K562 (cell line): ENCODE measurements at regions not wholly inside any gene's neighbourhood (a gene's known extent, or its start where the extent isn't known, plus 50 kb on each side); places are given as distances from the start of the nearest gene placed in this dataset.

Source experiments
- ATAC-seq: fragments of 200-7000 bp; cut with Tn5 transposase; 3 replicates; pipeline ENCODE4 v1.9.1; 2020; ENCODE audit warnings: moderate library complexity
- BruUV-seq: library from RNA; stranded (reverse); fragments of 400-500 nt; replicated peaks from 2 replicates; lab custom pipeline; 2021; lab: Mats Ljungman, UMichigan
- CTCF ChIA-PET: fragments of 300-600 bp; formaldehyde crosslinking; extraction: SDS; loops from one replicate; lab custom pipeline; 2021; ENCODE audit warnings: low intra/inter-chr PET ratio; lab: Yijun Ruan, JAX
- POLR2A ChIA-PET: fragments of 300-600, 350-650 bp; sonication (Branson Sonifier 250); formaldehyde crosslinking; extraction: SDS; loops from one replicate; lab custom pipeline; 2021; ENCODE audit warnings: antibody characterized with exemption, inconsistent platforms; lab: Yijun Ruan, JAX
- DNase-seq, 4 experiments: peaks; one replicate each; pipeline versions ENCODE4 v3.0.0 to v3.0.0-alpha.2; 2011 to 2018; ENCODE audit warnings: low spot score in 3 of 4, mixed read lengths in 3 of 4; ENCODE audit errors: extremely low read depth in 1 of 4
- FAIRE-seq: peaks from 2 replicates; lab custom pipeline; 2011; peaks lifted over from hg19 to GRCh38; lab: Jason Lieb, UNC
- H2AFZ ChIP-seq: 2 replicates; pipeline ENCODE4 v1.6.0; 2011; ENCODE audit warnings: low read depth, low read length, control low read depth, inconsistent platforms
- H3K27ac ChIP-seq: fragments of 200-600 bp; 3 replicates; pipeline ENCODE4 v1.8.0; 2011; ENCODE audit warnings: low read depth, mild to moderate bottlenecking, control low read depth, inconsistent platforms, low read length, moderate library complexity, mixed read lengths; ENCODE audit errors: extremely low read depth
- H3K27me3 ChIP-seq, 2 experiments: fragments of 300-600 bp in 1 of 2; 2 replicates in 1 of 2; 3 replicates in 1 of 2; pipeline versions ENCODE4 v1.6.0 to v1.8.0; 2011; ENCODE audit warnings: inconsistent platforms in 2 of 2, low read length in 2 of 2, mild to moderate bottlenecking in 1 of 2, mixed read lengths in 1 of 2, moderate library complexity in 1 of 2; ENCODE audit not compliant: control insufficient read depth in 2 of 2, insufficient read depth in 2 of 2
- H3K36me3 ChIP-seq: fragments of 300-600 bp; 3 replicates; pipeline ENCODE4 v1.8.0; 2011; ENCODE audit warnings: mild to moderate bottlenecking, low read length, inconsistent platforms; ENCODE audit not compliant: control insufficient read depth, insufficient read depth
- H3K4me1 ChIP-seq, 2 experiments: fragments of 200-600 bp in 1 of 2; replicated peaks in 1 of 2; 2 replicates in 1 of 2; 3 replicates in 1 of 2; pipeline versions ENCODE4 v1.5.1 to v1.8.0; 2011; ENCODE audit warnings: inconsistent platforms in 2 of 2, low read length in 2 of 2, mild to moderate bottlenecking in 1 of 2, mixed read lengths in 1 of 2, moderate library complexity in 1 of 2; ENCODE audit not compliant: control insufficient read depth in 2 of 2, insufficient read depth in 2 of 2
- H3K4me2 ChIP-seq: 2 replicates; pipeline ENCODE4 v1.6.1; 2011; ENCODE audit warnings: low read length, control low read depth, inconsistent platforms, mixed read lengths; ENCODE audit not compliant: insufficient read depth
- H3K4me3 ChIP-seq: fragments of 200-600 bp; sonication (generic), shearing (Covaris generic); 2 replicates; pipeline ENCODE4 v1.5.1; 2016; ENCODE audit warnings: control low read depth, inconsistent platforms
- H3K79me2 ChIP-seq: fragments of 200-600 bp; 3 replicates; pipeline ENCODE4 v1.8.0; 2011; ENCODE audit warnings: low read length, inconsistent platforms; ENCODE audit not compliant: control insufficient read depth, insufficient read depth
- H3K9ac ChIP-seq, 2 experiments: 2 replicates each; pipeline versions ENCODE4 v1.6.0 to v1.6.1; 2011; ENCODE audit warnings: low read depth in 2 of 2, low read length in 2 of 2, control low read depth in 1 of 2, inconsistent platforms in 1 of 2, mild to moderate bottlenecking in 1 of 2, mixed read lengths in 1 of 2; ENCODE audit not compliant: insufficient read depth in 1 of 2
- H3K9me1 ChIP-seq: one replicate; pipeline ENCODE4 v1.6.0; 2011; ENCODE audit warnings: inconsistent platforms, mild to moderate bottlenecking, low read length, moderate library complexity; ENCODE audit not compliant: control insufficient read depth, insufficient read depth
- H3K9me3 ChIP-seq: replicated peaks from 2 replicates; pipeline ENCODE4 v1.5.1; 2011; ENCODE audit warnings: low read depth, low read length, inconsistent platforms; ENCODE audit not compliant: control insufficient read depth, insufficient read depth
- H4K20me1 ChIP-seq: replicated peaks from 2 replicates; pipeline ENCODE4 v1.6.1; 2011; ENCODE audit warnings: low read length, inconsistent platforms, mixed read lengths; ENCODE audit not compliant: control insufficient read depth, insufficient read depth
- CREBBP ChIP-seq: IDR thresholded peaks from one replicate; pipeline ENCODE4 v1.6.1; 2012; ENCODE audit warnings: low read depth, mild to moderate bottlenecking, control low read depth, inconsistent platforms, low read length
- HDAC8 ChIP-seq: fragments of 450-650 bp; IDR thresholded peaks from 2 replicates; pipeline ENCODE4 v1.6.1; 2016; ENCODE audit warnings: mild to moderate bottlenecking, missing genetic modification characterization, moderate library complexity, missing compliant biosample characterization
- NONO ChIP-seq, 2 experiments: fragments of 200-400 bp in 1 of 2; fragments of 450-650 bp in 1 of 2; formaldehyde crosslinking in 1 of 2; IDR thresholded peaks; 2 replicates each; pipeline ENCODE4 v1.6.1; 2017; ENCODE audit warnings: low read depth in 2 of 2, mild to moderate bottlenecking in 2 of 2, moderate library complexity in 2 of 2, low read length in 1 of 2
- PHF21A ChIP-seq: fragments of 450-650 bp; IDR thresholded peaks from 2 replicates; pipeline ENCODE4 v1.6.1; 2017; ENCODE audit warnings: low read depth, borderline replicate concordance
- SMARCA4 ChIP-seq: fragments of 450-650 bp; IDR thresholded peaks from 2 replicates; pipeline ENCODE4 v1.6.1; 2016
- SMARCE1 ChIP-seq: fragments of 450-650 bp; IDR thresholded peaks from 2 replicates; pipeline ENCODE4 v1.7.1; 2016; ENCODE audit warnings: mild to moderate bottlenecking
- YY1 ChIP-seq, 3 experiments: IDR thresholded peaks; 2 replicates each; pipeline ENCODE4 v1.6.1; 2011; ENCODE audit warnings: low read length in 2 of 3, mild to moderate bottlenecking in 2 of 3, moderate library complexity in 2 of 3, borderline replicate concordance in 1 of 3, control low read depth in 1 of 3, low read depth in 1 of 3; ENCODE audit not compliant: insufficient read depth in 3 of 3, insufficient replicate concordance in 2 of 3, control insufficient read depth in 1 of 3, insufficient read length in 1 of 3; ENCODE audit errors: extremely low read depth in 1 of 3
- WGBS: fragments of 100-300 bp; shearing (Covaris generic); methylation state at CpG from one replicate; pipeline ENCODE4 v1.1.6; 2016; ENCODE audit warnings: low coverage, mixed read lengths; ENCODE audit not compliant: insufficient coverage; ENCODE audit errors: missing lambda C conversion rate; 5-methylcytosine and 5-hydroxymethylcytosine counted together
- in situ Hi-C: fragments of 300-500 bp; cut with MboI; formaldehyde crosslinking; loops from 4 replicates; pipeline ENCODE4 v1.15.0; 2018; ENCODE audit warnings: inconsistent platforms, mixed read lengths
- intact Hi-C: fragments of 100-400 bp; cut with micrococcal nuclease; formaldehyde crosslinking; loops from 2 replicates; pipeline ENCODE4 v1.14.2; 2022
- TF ChIP-seq, protein P1 (sequence below): fragments of 250-450 bp; sonication (Bioruptor Pico); IDR thresholded peaks from 2 replicates; pipeline ENCODE4 v1.8.0; 2022; ENCODE audit warnings: moderate library complexity, mild to moderate bottlenecking, inconsistent platforms
- TF ChIP-seq, protein P2 (sequence below), 3 experiments: fragments of 200-800 bp in 1 of 3; fragments of 250-450 bp in 1 of 3; fragments of 450-650 bp in 1 of 3; sonication (Bioruptor Pico) in 1 of 3; sonication (Bioruptor generic) in 1 of 3; formaldehyde crosslinking in 1 of 3; IDR thresholded peaks; 2 replicates each; pipeline versions ENCODE4 v1.6.1 to v1.8.0; 2016 to 2022; ENCODE audit warnings: mild to moderate bottlenecking in 2 of 3, missing genetic modification characterization in 2 of 3, missing compliant biosample characterization in 1 of 3, moderate library complexity in 1 of 3
- TF ChIP-seq, protein P3 (sequence below): sonication (generic); formaldehyde crosslinking; IDR thresholded peaks from 2 replicates; pipeline ENCODE4 v1.8.0; 2023; ENCODE audit warnings: mild to moderate bottlenecking, missing genetic modification reagents

DNA sequence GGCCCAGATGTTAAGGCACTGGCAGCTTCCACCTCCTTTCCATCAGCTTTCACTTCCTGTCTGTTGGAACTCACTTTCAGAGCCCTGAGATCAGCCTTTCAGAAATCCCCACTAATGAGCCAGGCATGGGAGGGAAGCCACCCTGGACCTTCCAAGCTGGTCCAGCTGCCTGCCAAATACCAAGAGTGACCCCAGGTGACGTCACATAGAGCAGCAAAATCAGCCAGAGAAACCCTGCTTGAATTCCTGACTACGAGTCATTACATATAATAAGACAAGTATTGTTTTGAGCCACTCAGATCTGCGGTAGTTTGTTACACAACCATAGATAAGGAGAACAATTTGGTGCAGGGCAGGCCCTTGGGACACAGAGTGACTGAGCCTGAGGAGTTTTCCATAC lies 556.0 kb upstream of the JAG1 start (continued):
- TF ChIP-seq, protein P1, sequence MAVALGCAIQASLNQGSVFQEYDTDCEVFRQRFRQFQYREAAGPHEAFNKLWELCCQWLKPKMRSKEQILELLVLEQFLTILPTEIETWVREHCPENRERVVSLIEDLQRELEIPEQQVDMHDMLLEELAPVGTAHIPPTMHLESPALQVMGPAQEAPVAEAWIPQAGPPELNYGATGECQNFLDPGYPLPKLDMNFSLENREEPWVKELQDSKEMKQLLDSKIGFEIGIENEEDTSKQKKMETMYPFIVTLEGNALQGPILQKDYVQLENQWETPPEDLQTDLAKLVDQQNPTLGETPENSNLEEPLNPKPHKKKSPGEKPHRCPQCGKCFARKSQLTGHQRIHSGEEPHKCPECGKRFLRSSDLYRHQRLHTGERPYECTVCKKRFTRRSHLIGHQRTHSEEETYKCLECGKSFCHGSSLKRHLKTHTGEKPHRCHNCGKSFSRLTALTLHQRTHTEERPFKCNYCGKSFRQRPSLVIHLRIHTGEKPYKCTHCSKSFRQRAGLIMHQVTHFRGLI (CRISPR knock-in tag), result no peak

DNA sequence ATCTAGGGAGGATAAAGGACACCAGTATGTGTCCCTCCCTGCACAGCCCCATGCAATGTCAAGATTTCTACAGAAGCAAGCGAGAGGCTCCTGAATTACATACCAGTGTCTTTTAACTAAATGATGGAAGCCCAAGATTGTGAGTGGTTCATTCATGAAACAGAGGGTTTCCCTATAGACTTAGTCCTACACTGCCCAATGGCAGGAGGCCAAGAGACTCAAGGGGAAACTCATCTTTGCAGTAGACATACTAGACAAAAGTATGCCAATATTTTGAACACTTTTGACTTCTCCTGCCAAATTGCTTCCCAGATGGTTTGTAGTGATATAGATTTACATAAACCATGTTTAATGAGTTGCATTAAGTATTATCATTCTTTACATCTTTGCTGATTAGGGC lies 557.2 kb upstream of the JAG1 start:
- 0% methylated on average over 1 of the region's 1 CpG for WGBS

More for the DNA sequence above, 557.2 kb upstream of the JAG1 start:
- no peak overlapping the region for H3K4me2 ChIP-seq
- no peak for FAIRE-seq
- no peaks in the 10 kb centered on the region for H3K36me3 ChIP-seq
- no peaks in the 10 kb centered on the region for H3K9me1 ChIP-seq
- no peaks in the 10 kb centered on the region for H4K20me1 ChIP-seq
- no peaks in the 10 kb centered on the region for H3K4me1 ChIP-seq
- H3K27me3 ChIP-seq, result no peaks in the 10 kb centered on the region
- no peak for ATAC-seq
- no peak overlapping the region for H3K27ac ChIP-seq
- CTCF ChIA-PET, result interaction anchor here (0.6 kb wide), 1 partner anchor 1320 kb away, joined by 3 read pairs; no protein-coding TSS in a partner anchor
- no peaks in the 10 kb centered on the region for H3K9me3 ChIP-seq
- no peak overlapping the region for H2AFZ ChIP-seq
- no peak for DNase-seq
- no peak overlapping the region for H3K4me3 ChIP-seq
- no TSS peak for BruUV-seq
- POLR2A ChIA-PET, result no interaction called here
- no peak for TF ChIP-seq YY1 (IDR thresholded peaks at IDR 0.05; ENCODE audit: borderline replicate concordance in 1 of 3, control insufficient read depth in 1 of 3, extremely low read depth in 1 of 3, insufficient read depth in 3 of 3, insufficient read length in 1 of 3, insufficient replicate concordance in 2 of 3, low read depth in 1 of 3, low read length in 2 of 3)
- no peak for TF ChIP-seq NONO (IDR thresholded peaks at IDR 0.05; ENCODE audit: low read depth in 2 of 2, low read length in 1 of 2)
- TF ChIP-seq SMARCE1, result no peak
- no peak for TF ChIP-seq HDAC8 (tag)
- TF ChIP-seq PHF21A, result no peak
- TF ChIP-seq, protein P2, sequence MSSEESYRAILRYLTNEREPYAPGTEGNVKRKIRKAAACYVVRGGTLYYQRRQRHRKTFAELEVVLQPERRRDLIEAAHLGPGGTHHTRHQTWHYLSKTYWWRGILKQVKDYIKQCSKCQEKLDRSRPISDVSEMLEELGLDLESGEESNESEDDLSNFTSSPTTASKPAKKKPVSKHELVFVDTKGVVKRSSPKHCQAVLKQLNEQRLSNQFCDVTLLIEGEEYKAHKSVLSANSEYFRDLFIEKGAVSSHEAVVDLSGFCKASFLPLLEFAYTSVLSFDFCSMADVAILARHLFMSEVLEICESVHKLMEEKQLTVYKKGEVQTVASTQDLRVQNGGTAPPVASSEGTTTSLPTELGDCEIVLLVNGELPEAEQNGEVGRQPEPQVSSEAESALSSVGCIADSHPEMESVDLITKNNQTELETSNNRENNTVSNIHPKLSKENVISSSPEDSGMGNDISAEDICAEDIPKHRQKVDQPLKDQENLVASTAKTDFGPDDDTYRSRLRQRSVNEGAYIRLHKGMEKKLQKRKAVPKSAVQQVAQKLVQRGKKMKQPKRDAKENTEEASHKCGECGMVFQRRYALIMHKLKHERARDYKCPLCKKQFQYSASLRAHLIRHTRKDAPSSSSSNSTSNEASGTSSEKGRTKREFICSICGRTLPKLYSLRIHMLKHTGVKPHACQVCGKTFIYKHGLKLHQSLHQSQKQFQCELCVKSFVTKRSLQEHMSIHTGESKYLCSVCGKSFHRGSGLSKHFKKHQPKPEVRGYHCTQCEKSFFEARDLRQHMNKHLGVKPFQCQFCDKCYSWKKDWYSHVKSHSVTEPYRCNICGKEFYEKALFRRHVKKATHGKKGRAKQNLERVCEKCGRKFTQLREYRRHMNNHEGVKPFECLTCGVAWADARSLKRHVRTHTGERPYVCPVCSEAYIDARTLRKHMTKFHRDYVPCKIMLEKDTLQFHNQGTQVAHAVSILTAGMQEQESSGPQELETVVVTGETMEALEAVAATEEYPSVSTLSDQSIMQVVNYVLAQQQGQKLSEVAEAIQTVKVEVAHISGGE (CRISPR knock-in tag; IDR thresholded peaks at IDR 0.05), result no peak
- TF ChIP-seq SMARCA4, result no peak
- no peak for TF ChIP-seq CREBBP
- TF ChIP-seq, protein P3, sequence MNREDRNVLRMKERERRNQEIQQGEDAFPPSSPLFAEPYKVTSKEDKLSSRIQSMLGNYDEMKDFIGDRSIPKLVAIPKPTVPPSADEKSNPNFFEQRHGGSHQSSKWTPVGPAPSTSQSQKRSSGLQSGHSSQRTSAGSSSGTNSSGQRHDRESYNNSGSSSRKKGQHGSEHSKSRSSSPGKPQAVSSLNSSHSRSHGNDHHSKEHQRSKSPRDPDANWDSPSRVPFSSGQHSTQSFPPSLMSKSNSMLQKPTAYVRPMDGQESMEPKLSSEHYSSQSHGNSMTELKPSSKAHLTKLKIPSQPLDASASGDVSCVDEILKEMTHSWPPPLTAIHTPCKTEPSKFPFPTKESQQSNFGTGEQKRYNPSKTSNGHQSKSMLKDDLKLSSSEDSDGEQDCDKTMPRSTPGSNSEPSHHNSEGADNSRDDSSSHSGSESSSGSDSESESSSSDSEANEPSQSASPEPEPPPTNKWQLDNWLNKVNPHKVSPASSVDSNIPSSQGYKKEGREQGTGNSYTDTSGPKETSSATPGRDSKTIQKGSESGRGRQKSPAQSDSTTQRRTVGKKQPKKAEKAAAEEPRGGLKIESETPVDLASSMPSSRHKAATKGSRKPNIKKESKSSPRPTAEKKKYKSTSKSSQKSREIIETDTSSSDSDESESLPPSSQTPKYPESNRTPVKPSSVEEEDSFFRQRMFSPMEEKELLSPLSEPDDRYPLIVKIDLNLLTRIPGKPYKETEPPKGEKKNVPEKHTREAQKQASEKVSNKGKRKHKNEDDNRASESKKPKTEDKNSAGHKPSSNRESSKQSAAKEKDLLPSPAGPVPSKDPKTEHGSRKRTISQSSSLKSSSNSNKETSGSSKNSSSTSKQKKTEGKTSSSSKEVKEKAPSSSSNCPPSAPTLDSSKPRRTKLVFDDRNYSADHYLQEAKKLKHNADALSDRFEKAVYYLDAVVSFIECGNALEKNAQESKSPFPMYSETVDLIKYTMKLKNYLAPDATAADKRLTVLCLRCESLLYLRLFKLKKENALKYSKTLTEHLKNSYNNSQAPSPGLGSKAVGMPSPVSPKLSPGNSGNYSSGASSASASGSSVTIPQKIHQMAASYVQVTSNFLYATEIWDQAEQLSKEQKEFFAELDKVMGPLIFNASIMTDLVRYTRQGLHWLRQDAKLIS (CRISPR knock-in tag), result no peak
- no peaks in the 10 kb centered on the region for H3K79me2 ChIP-seq
- no peak overlapping the region for H3K9ac ChIP-seq
- intact Hi-C loops, result no loop called here
- in situ Hi-C loops, result no loop called here
